ENCODE measurements at regions not wholly inside any gene's neighbourhood (a gene's known extent, or its start where the extent isn't known, plus 50 kb on each side); places are given as distances from the start of the nearest gene placed in this dataset.

DNA sequence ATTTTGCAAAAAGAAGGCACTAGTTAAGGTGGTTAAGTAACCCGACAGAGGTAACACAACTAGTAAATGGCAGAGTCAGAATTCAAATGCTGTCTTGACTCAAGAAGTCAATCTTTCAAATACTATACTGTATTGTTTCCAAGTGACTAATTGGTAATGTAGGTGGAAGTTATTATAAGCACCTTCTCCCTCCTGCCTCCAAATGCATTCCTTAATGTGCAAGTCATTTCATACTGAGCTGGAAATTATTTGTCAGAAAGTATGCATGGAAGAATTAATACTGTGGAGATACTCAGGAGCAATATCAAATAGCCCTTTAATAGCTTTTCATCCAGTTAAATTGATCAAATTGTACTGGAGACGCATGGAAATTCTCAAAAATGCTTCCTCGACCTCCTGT lies 579.1 kb downstream of the DOK5 start:
- TF ChIP-seq, protein P1, sequence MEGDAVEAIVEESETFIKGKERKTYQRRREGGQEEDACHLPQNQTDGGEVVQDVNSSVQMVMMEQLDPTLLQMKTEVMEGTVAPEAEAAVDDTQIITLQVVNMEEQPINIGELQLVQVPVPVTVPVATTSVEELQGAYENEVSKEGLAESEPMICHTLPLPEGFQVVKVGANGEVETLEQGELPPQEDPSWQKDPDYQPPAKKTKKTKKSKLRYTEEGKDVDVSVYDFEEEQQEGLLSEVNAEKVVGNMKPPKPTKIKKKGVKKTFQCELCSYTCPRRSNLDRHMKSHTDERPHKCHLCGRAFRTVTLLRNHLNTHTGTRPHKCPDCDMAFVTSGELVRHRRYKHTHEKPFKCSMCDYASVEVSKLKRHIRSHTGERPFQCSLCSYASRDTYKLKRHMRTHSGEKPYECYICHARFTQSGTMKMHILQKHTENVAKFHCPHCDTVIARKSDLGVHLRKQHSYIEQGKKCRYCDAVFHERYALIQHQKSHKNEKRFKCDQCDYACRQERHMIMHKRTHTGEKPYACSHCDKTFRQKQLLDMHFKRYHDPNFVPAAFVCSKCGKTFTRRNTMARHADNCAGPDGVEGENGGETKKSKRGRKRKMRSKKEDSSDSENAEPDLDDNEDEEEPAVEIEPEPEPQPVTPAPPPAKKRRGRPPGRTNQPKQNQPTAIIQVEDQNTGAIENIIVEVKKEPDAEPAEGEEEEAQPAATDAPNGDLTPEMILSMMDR (IDR thresholded peaks at IDR 0.05; ENCODE audit: unreplicated experiment in 3 of 3): no peak
- H3K4me1 Mint-ChIP-seq: peaks cover 5% of the 10 kb centered on the region
- H3K27ac Mint-ChIP-seq: no peak overlapping the region
- H3K36me3 Mint-ChIP-seq (ENCODE audit: low read depth): no peaks in the 10 kb centered on the region
- H3K27me3 Mint-ChIP-seq (ENCODE audit: low read depth): no peaks in the 10 kb centered on the region
- no peak overlapping the region for H3K4me3 Mint-ChIP-seq
- H3K9me3 Mint-ChIP-seq: no peaks in the 10 kb centered on the region

DNA sequence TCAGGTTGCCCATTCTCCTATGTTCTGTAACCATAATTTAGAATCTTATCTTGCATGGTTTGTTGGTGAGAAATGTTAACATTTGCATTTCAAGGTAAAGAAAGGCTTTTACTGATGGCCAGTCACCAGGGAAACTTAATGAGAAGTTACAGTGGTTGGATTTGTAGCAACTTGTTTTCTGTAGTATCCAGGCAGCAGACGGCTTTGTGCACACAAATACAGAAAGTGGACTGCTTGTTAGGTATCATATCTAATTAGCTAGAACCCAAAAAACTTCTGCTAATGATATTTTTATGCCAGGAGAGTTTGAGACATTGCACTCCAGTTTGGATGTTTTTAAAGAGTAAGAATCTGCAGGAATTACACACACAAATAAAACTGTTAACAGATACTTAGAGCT lies 578.0 kb downstream of the DOK5 start:
- Mint-ChIP-seq H3K4me3 (no peak overlapping the region), H3K4me1 (peaks cover 5% of the 10 kb centered on the region), H3K9me3 (no peaks in the 10 kb centered on the region), H3K27ac (no peak overlapping the region), H3K27me3 (ENCODE audit: low read depth) (no peaks in the 10 kb centered on the region), H3K36me3 (ENCODE audit: low read depth) (no peaks in the 10 kb centered on the region)
- TF ChIP-seq, protein P1 (IDR thresholded peaks at IDR 0.05; ENCODE audit: unreplicated experiment in 3 of 3): no peak

DNA sequence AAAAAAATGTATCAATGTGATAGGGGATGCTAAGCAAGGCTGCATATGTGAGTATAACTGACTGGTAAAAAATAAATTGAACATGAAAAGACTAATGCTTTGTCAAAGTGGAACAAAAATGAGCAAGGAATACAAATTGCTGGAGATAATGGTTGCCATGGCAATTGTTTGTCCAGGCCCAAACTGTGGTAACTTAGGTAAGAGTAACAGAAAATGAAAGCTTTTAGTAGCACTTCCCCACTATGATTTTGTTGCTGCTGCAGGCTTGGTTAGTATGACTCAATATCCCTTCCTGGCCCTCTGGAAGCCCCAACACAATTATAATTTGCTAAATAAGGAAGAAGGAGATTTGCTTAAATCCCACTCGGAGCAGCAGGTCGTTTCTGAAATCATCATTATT lies 577.1 kb downstream of the DOK5 start:
- no peak overlapping the region for H3K4me3 Mint-ChIP-seq
- peaks cover 5% of the 10 kb centered on the region for H3K4me1 Mint-ChIP-seq
- H3K27me3 Mint-ChIP-seq (ENCODE audit: low read depth): no peaks in the 10 kb centered on the region

DNA sequence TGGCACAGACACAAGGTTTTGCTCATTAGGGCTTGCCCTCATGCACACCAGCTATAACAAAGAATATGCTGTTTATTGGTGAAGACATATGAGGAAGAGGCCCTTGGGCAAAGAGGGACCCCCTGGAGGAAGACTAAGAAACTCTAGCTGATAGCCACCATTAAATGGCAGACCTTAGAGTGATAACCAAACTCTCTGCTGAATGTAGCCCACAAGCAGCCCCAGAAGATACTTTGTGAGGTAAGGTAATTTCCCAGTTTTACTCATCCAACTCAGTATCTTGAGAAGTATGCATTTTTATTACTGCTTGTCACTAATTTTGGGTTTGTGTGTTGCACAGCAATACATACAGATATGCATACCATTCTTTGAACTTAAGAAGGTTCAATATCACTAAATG lies 563.3 kb downstream of the DOK5 start:
- Mint-ChIP-seq H3K4me1 (no peaks in the 10 kb centered on the region), H3K4me3 (no peak overlapping the region), H3K27ac (no peak overlapping the region), H3K9me3 (peaks cover 5% of the 10 kb centered on the region), H3K27me3 (ENCODE audit: low read depth) (no peaks in the 10 kb centered on the region), H3K36me3 (ENCODE audit: low read depth) (no peaks in the 10 kb centered on the region)
- TF ChIP-seq, protein P1 (IDR thresholded peaks at IDR 0.05; ENCODE audit: unreplicated experiment in 3 of 3): no peak

More for the DNA sequence above, 577.1 kb downstream of the DOK5 start:
- H3K27ac Mint-ChIP-seq: no peak overlapping the region
- TF ChIP-seq, protein P1 (IDR thresholded peaks at IDR 0.05; ENCODE audit: unreplicated experiment in 3 of 3): no peak
- no peaks in the 10 kb centered on the region for H3K36me3 Mint-ChIP-seq (ENCODE audit: low read depth)
- H3K9me3 Mint-ChIP-seq: no peaks in the 10 kb centered on the region

DNA sequence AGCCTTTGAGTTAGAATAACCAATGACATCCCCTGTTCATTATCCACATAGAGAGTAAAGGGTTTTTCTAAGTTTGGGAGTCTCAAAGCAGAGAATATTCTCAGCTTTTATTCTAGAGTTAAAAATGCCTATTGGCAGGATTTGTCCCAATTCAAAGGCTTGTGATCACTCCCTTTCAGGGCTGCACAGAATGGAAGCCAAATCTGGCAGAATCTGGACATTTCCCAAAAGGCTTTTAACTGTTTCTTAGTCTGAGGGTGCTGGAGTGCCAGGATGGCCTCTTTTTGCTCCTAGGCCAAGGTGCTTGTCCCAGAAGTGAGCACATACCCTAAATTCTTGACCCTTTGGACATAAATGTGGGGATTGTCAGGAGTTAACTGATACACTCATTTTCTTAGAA lies 556.6 kb downstream of the DOK5 start:
- Mint-ChIP-seq H3K27me3 (ENCODE audit: low read depth) (no peaks in the 10 kb centered on the region), H3K4me1 (no peaks in the 10 kb centered on the region), H3K9me3 (peaks cover 2% of the 10 kb centered on the region), H3K27ac (no peak overlapping the region), H3K4me3 (no peak overlapping the region), H3K36me3 (ENCODE audit: low read depth) (no peaks in the 10 kb centered on the region)
- TF ChIP-seq, protein P1 (IDR thresholded peaks at IDR 0.05; ENCODE audit: unreplicated experiment in 3 of 3): no peak

DNA sequence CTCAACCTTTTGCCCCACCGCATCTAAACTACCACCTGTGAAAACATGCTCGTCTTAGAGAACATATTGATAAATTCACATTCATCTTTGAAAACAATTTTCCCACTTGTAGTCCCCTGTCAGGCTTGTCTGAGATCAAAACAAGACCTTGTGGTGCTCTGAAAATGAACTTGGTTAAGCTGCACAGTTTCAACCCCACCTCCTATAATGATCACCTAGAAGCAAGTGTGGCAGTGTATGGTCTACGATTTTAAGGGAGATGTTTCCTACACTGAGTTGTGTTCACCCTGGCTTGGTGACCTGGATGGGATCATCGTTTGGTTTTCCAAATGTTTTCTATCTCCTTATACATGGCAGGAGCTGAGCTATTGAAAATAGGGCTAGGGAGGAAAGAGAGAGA lies 539.4 kb downstream of the DOK5 start:
- Mint-ChIP-seq H3K36me3 (ENCODE audit: low read depth) (no peaks in the 10 kb centered on the region), H3K4me3 (no peak overlapping the region), H3K27ac (no peak overlapping the region), H3K4me1 (no peaks in the 10 kb centered on the region), H3K27me3 (ENCODE audit: low read depth) (no peaks in the 10 kb centered on the region), H3K9me3 (no peaks in the 10 kb centered on the region)
- TF ChIP-seq, protein P1 (IDR thresholded peaks at IDR 0.05; ENCODE audit: unreplicated experiment in 3 of 3): no peak
